NCI-H2107 treated with DMSO at 0.1 percent for 48 hours (cell line): ENCODE measurements at regions not wholly inside any gene's neighbourhood (a gene's known extent, or its start where the extent isn't known, plus 50 kb on each side); places are given as distances from the start of the nearest gene placed in this dataset.
"Not testable (repeated sequence)": the region's sequence is repeated elsewhere in the genome, so short reads cannot be mapped to it uniquely, and the experiment has no call there.

ENCODE experiments used
- DNase-seq: peaks from one replicate; lab custom pipeline; 2025; ENCODE audit not compliant: unreplicated experiment; lab: John Stamatoyannopoulos, UW

DNA sequence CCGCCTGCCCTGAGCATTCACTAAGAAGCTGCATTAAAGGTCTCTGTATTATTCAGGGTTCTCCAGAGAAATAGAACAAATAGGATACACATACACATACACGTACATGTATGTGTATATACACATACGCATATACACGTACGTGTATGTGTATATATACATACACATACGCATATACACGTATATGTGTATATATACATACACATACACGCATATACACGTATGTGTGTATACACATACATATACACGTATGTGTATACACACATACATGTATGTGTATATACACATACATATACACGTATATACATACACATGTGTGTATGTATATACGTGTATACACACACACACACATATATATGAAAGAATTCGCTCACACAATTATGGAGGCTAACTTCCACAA lies 108.9 kb upstream of the BARHL2 start:
- DNase-seq: no peak

DNA sequence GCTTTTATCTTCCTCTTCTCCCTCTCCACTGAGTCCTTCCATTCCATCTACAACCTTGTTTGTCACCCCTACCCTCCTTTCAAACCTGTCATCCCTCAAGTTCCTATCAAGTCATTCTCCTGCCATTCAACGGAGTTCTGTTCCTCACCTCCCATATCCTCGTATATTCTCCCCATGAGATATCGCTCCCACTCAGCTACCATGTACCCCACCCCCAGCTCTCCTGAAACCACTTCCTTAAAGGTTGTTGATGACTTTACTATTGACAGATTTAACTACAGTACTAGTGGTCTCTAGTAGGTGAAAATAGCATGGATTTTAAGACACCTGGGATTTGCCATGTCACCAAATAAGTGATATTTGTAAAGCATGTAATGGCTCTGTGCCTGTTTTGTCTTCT lies 107.4 kb upstream of the BARHL2 start:
- no peak for DNase-seq

- no peak for DNase-seq
Measured at GRCh38 chr1:90823686-90824085, 106.6 kb upstream of the BARHL2 start.

DNA sequence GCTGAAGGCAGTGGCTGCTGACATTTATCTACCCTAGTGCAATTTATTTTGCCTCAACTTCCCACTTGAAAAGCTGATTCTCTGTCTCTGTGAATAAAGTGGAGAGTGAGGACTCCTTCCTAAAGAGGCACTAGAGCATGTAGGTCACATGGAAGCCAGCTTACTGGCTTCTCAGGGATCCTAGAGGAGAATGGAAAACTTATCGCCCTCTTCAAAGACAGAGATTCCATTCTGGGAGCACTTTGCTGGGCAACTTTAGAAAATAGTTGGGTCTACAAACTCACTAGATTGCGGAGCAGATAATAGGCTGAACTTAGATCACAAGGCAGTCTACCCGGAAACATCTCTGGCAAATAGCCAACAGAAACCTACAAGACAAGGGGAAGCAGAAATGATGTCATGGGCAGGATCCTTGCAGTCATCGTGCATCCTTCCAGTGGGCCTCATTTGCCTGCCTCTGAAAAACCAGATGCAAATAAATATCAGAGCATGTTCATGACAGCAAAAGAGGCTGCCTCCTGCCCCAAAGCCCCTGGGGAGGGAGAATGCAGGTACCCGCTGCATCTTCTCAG lies 104.8 kb upstream of the BARHL2 start:
- DNase-seq: no peak

- no peak for DNase-seq
Measured at GRCh38 chr1:90821152-90821787, 104.2 kb upstream of the BARHL2 start.

- DNase-seq: no peak
Measured at GRCh38 chr1:90820745-90821144, 103.6 kb upstream of the BARHL2 start.

DNA sequence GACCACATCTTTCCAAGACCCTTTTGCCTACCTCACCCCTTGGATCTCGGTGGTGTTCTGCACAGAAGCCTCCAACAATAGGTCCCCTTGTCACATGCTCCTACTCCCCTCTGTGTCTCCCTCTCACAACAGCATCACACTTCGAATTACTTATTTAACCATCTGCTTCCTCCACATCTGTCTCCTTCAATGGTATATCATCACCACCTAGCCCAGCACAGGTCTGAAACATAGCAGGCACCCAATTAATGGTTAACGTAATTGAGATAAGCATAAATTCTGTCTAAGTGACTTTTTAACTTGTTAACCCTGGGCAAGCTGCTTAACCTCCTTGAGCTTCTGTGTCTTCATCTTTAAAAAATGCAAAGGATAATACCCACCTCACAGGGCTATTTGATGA lies 100.3 kb upstream of the BARHL2 start:
- DNase-seq: no peak

DNA sequence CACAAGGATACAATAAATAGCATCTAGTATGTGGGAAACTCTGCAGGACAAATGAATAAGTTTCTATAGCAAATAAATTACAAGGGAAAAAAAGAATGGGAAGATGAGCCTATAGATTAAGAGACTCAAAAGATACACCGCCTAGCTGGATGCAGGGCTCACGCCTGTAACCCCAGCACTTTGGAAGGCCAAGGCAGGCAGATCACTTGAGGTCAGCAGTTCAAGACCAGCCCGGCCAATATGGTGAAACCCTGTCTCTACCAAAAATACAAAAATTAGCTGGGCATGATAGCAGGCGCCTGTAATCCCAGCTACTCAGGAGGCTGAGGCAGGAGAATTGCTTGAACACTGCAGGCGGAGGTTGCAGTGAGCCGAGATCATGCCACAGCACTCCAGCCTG lies 95.1 kb upstream of the BARHL2 start:
- DNase-seq: not testable (repeated sequence)

DNA sequence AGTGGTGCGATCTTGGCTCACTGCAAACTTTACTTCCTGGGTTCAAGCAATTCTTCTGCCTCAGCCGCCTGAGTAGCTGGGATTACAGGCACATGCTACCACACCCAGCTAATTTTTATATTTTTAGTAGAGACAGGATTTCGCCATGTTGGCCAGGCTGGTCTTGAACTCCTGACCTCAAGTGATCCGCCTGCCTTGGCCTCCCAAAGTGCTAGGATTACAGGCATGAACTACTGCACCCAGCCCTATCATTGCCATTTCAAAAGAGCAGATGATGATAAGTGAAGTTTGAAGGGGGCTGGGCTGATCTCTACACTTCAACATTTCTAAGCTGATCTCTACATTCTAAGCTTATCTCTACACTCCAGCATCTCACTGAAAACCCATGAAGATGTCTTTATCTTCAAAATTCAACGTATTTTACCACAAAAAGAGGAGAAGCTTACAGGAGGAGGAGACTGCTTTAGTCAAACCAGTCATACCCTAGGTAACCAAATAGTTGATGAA lies 94.4 kb upstream of the BARHL2 start:
- not testable (repeated sequence) for DNase-seq

GRCh38 chr1:90810681-90811080 lies 93.6 kb upstream of the BARHL2 start:
- DNase-seq: no peak

GRCh38 chr1:90809996-90810395 lies 92.9 kb upstream of the BARHL2 start:
- no peak for DNase-seq

DNA sequence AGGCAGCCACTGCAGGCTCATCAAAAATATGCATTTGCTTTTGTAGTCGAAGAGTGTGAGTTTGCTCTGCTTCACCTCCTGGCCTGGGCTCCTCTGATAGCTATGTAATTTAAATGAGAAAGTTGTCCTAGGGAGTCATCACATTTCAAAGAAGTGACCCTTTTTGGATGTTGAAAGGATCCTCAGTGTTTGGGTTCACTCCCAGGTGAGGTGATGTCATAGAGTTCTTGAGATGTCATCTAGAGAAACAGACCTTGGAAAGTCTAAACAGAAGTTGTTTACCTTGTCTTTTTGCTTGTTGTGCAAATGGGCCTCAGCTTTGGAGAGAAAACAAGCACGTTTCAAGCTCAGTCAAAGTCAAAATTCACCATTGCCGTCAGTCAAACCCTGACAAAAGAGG lies 92.0 kb upstream of the BARHL2 start:
- DNase-seq: no peak

DNA sequence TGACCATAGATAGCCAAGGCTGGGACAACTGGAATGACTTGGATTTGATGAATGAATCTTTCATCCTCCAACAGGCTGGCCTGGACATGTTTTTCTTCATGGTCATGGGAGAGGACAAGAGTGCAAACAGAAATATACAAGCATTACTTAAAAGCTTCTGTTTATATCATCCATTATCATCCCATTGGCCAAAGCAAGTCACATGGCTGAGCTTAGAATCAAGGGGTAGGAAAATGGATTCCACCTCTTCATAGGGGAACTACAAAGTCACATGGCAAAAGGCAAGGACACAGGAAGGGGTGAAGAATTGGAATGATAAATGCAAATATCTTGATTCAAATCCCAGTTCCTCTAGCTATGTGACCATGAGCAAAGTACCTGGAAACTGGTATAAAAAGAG lies 90.2 kb upstream of the BARHL2 start:
- DNase-seq: no peak

- DNase-seq: no peak
Measured at GRCh38 chr1:90802622-90803021, 85.5 kb upstream of the BARHL2 start.

GRCh38 chr1:90800012-90800717 lies 83.1 kb upstream of the BARHL2 start:
- no peak for DNase-seq

DNA sequence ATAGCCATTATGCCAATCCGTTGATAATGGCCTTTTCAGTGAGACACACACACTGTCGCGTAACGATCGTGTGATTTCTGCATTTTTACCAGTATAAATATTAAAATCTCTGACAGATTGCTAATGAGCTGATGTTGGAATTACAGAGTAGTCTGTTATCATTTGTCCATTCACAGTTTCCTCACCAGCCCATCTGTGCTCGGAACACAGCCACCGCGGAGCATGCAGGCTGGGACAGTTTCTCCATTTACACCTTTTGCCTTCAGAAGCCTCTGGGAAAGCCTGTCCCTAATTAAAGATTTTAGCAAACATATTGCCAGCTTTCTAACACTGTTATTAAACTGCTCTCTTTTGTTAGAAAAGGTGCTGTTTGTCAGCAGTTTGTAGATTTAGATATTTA lies 82.2 kb upstream of the BARHL2 start:
- no peak for DNase-seq

- no peak for DNase-seq
Measured at GRCh38 chr1:90798883-90799282, 81.8 kb upstream of the BARHL2 start.

- DNase-seq: no peak
Measured at GRCh38 chr1:90798344-90798743, 81.2 kb upstream of the BARHL2 start.

DNA sequence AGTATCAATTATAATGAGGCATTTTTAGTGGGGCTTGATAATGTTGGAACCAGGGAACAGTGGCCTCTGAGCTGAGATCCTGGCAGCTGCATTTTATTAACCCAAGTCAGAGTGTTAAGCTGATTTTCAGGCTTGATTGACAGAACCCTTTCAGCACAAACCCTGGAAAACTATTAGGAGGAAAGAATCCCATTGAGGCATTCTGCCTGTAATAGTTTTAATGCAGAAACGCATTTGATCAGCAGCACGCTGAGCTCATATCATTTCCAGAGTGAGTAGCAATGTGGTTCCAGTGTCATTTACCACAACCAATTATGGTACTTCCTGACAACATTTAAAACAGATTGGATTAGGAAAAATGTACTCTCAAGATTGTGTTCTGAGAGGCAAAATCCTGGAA lies 78.3 kb upstream of the BARHL2 start:
- no peak for DNase-seq

DNA sequence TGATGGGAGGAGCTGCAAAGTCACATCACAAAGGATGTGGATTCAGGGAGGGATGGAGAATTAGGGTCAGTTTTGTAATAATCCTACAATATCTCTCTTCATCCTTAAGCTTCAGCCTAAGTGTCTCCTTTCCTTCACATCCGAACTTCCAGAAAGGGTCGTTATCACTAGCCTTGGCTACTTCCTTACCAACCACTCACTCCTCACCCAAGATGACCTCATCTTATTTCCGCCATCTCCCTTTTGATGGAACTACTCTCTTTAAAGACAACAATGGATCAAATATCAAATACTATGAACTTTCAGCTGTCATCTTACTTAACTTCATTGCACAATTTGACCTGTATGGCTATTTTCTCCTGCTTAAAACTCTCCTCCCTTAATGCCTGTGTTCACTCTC lies 69.6 kb upstream of the BARHL2 start:
- DNase-seq: no peak

- DNase-seq: no peak
Measured at GRCh38 chr1:90784186-90784847, 67.2 kb upstream of the BARHL2 start.

DNA sequence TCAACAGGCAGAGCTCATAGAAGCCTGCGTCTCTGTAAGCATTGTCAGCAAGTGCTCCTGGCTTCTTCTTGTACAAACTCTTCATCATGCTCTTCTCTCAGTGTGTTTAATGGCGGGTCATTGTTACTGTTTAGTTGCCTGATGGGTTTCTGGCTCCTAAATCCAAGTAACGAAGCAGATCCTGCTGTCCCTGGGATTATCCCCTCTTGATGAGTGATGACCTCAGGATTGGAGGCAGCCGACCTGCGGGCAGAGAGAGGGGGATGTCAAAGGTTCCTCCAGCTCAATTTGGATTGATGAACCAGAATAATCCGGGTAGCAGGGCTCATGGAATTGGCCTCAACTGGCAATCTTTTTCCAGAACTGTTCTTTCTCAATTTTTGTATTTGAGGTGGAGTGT lies 66.1 kb upstream of the BARHL2 start:
- no peak for DNase-seq
